Mononuclear cell (primary cell): ENCODE measurements at regions not wholly inside any gene's neighbourhood (a gene's known extent, or its start where the extent isn't known, plus 50 kb on each side); places are given as distances from the start of the nearest gene placed in this dataset.
"Not testable (repeated sequence)": the region's sequence is repeated elsewhere in the genome, so short reads cannot be mapped to it uniquely, and the experiment has no call there.

Experiments
- H3K27me3 ChIP-seq: 2 replicates; pipeline ENCODE4 v1.6.0; 2011; ENCODE audit warnings: low read length, control low read depth; ENCODE audit not compliant: insufficient read depth
- H3K4me1 ChIP-seq: 2 replicates; pipeline ENCODE4 v1.5.1; 2011; ENCODE audit warnings: mild to moderate bottlenecking, low read length, control low read depth; ENCODE audit not compliant: insufficient read depth
- H3K4me3 ChIP-seq: 2 replicates; pipeline ENCODE4 v1.5.1; 2011; ENCODE audit warnings: mild to moderate bottlenecking, low read length, moderate library complexity
- H3K9me3 ChIP-seq: 2 replicates; pipeline ENCODE4 v1.5.1; 2011; ENCODE audit warnings: low read depth, mild to moderate bottlenecking, control low read depth, low read length

DNA sequence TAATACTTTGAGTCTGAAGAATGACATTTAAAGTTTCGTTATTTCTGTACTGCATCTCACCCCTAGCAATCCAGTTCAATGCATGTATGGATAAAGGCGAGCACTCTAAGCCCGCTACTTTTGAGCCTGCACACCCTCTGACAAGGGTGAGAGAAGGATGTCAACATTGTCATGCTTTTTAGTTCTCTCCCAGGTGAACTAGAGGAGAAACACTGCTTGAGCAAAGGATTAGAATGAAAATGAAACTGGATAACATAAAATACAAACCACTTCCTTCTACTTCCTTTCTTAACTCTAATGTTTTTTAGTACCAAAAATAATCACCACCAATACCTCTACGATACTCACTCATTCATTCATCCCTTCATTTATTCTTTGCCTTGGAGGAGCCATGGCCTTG is 588.7 kb upstream of the NR2F2 start:
- no peaks in the 10 kb centered on the region for H3K4me1 ChIP-seq
- H3K4me3 ChIP-seq: no peak overlapping the region
- H3K27me3 ChIP-seq: no peaks in the 10 kb centered on the region
- no peaks in the 10 kb centered on the region for H3K9me3 ChIP-seq

DNA sequence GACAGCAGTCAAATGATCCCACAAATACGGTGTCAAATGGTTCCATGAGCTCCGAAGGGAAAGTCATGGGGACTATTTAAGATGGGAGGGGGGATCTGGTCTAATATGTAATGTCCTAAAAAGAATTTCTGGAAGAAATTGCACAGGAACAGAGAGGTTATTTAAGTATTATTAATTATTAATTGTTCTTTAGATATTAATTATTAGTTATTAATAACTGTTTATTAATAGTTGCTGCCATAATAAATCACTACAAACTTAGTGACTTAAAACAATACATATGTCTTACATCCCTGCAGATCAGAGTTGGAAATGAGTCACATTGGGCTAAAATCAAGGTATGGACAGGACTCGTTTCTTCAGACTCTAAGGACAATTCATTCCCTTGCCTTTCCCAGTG is 588.2 kb upstream of the NR2F2 start:
- Histone ChIP-seq H3K27me3 (no peaks in the 10 kb centered on the region), H3K4me3 (no peak overlapping the region), H3K4me1 (no peaks in the 10 kb centered on the region), H3K9me3 (no peaks in the 10 kb centered on the region)

- Histone ChIP-seq H3K4me1 (no peaks in the 10 kb centered on the region), H3K27me3 (no peaks in the 10 kb centered on the region), H3K4me3 (no peak overlapping the region), H3K9me3 (no peaks in the 10 kb centered on the region)
These were observed 587.7 kb upstream of the NR2F2 start for GRCh38 chr15:95742836-95743235.

- no peaks in the 10 kb centered on the region for H3K9me3 ChIP-seq
- no peak overlapping the region for H3K4me3 ChIP-seq
- no peaks in the 10 kb centered on the region for H3K4me1 ChIP-seq
These were observed 573.3 kb upstream of the NR2F2 start for GRCh38 chr15:95757171-95757570.

DNA sequence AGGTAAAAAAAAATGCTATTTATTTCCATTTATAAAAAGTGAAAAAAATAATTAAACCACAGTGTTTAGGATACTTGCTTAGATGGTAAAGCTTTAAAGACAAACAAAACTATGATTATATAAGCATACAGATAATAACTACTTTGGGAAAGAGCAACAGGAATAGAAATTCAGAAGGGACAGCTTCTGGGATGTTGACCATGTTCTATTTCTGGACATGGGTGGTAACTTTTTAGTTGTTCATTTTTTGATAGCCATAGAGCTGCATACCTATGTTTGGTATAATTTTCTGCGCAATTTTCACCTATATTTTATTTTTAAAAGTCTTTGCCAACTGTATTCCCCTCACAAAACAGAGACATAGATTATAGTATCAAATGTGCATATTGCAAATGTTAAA is 572.0 kb upstream of the NR2F2 start:
- H3K4me1 ChIP-seq: no peaks in the 10 kb centered on the region
- H3K4me3 ChIP-seq: no peak overlapping the region
- peaks cover 5% of the 10 kb centered on the region for H3K27me3 ChIP-seq
- no peaks in the 10 kb centered on the region for H3K9me3 ChIP-seq

More at GRCh38 chr15:95757171-95757570, 573.3 kb upstream of the NR2F2 start:
- peaks cover 5% of the 10 kb centered on the region for H3K27me3 ChIP-seq

DNA sequence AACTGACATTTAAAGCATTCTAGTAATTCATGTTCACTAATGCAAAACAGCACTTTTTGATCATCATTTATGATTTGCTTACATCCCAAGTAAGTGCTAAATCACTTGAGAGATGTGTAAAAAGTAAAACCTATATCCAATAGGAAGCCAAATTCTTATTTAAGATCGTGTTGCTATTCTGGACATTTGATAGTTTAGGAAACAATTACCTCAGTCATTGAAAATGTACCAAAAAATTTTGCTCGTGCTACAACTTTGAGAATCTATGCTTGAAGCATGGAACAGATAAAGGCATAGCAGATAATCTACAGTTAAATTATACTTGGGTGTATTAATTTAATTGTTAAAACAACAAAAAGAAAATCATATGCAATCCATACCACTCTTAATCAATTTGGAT is 571.6 kb upstream of the NR2F2 start:
- H3K9me3 ChIP-seq: no peaks in the 10 kb centered on the region
- H3K4me3 ChIP-seq: no peak overlapping the region
- H3K4me1 ChIP-seq: no peaks in the 10 kb centered on the region
- peaks cover 5% of the 10 kb centered on the region for H3K27me3 ChIP-seq

GRCh38 chr15:95760508-95760907 is 570.0 kb upstream of the NR2F2 start:
- H3K9me3 ChIP-seq: no peaks in the 10 kb centered on the region
- H3K4me1 ChIP-seq: no peaks in the 10 kb centered on the region
- H3K4me3 ChIP-seq: no peak overlapping the region
- H3K27me3 ChIP-seq: peaks cover 5% of the 10 kb centered on the region

GRCh38 chr15:95761501-95762165 is 568.9 kb upstream of the NR2F2 start:
- Histone ChIP-seq H3K27me3 (no peaks in the 10 kb centered on the region), H3K9me3 (no peaks in the 10 kb centered on the region), H3K4me3 (no peak overlapping the region), H3K4me1 (no peaks in the 10 kb centered on the region)

- H3K4me1 ChIP-seq: no peaks in the 10 kb centered on the region
- no peaks in the 10 kb centered on the region for H3K27me3 ChIP-seq
- no peak overlapping the region for H3K4me3 ChIP-seq
- H3K9me3 ChIP-seq: no peaks in the 10 kb centered on the region
These were observed 567.1 kb upstream of the NR2F2 start for GRCh38 chr15:95763426-95763825.

DNA sequence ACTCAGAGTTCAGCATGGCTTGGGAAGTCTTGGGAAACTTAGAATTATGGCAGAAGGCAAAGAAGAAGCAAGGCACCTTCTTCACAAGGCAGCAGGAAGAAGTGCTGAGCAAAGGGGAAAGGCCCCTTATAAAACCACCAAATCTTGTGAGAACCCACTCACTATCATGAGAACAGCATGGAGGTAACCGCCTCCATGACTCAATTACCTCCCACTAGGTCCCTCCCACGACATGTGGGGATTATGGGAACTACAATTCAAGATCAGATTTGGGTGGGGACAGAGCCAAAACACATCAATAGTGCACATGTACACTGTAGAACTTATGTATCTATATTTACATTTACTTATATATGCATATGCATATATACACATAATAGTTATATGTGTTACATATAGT is 565.3 kb upstream of the NR2F2 start:
- H3K27me3 ChIP-seq: no peaks in the 10 kb centered on the region
- H3K4me1 ChIP-seq: no peaks in the 10 kb centered on the region
- H3K9me3 ChIP-seq: no peaks in the 10 kb centered on the region
- H3K4me3 ChIP-seq: no peak overlapping the region

GRCh38 chr15:95770196-95770595 is 560.3 kb upstream of the NR2F2 start:
- no peaks in the 10 kb centered on the region for H3K9me3 ChIP-seq
- no peaks in the 10 kb centered on the region for H3K27me3 ChIP-seq
- H3K4me3 ChIP-seq: no peak overlapping the region
- H3K4me1 ChIP-seq: no peaks in the 10 kb centered on the region

DNA sequence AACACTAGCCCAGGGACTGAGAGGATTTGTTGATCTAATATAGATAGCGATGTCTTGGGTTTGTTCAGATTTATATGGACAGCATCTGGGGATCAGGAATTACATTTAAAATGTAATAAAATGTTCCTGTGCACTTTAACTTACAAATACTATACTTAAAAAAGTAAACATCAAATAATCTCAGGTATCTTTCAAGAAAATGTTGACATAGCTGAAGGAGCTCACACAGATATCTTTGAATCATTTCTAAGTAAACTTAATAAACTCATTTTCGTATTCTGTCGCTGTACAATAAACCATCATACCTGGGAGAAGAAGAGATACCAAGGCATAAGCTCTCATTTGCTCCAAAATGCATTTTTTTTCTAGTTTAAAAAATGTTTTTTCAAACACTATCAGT is 557.5 kb upstream of the NR2F2 start:
- Histone ChIP-seq H3K27me3 (no peaks in the 10 kb centered on the region), H3K9me3 (no peaks in the 10 kb centered on the region), H3K4me1 (no peaks in the 10 kb centered on the region), H3K4me3 (no peak overlapping the region)

GRCh38 chr15:95784508-95784907 is 546.0 kb upstream of the NR2F2 start:
- no peaks in the 10 kb centered on the region for H3K27me3 ChIP-seq
- H3K4me1 ChIP-seq: no peaks in the 10 kb centered on the region
- peaks cover 26% of the 10 kb centered on the region for H3K9me3 ChIP-seq
- no peak overlapping the region for H3K4me3 ChIP-seq

DNA sequence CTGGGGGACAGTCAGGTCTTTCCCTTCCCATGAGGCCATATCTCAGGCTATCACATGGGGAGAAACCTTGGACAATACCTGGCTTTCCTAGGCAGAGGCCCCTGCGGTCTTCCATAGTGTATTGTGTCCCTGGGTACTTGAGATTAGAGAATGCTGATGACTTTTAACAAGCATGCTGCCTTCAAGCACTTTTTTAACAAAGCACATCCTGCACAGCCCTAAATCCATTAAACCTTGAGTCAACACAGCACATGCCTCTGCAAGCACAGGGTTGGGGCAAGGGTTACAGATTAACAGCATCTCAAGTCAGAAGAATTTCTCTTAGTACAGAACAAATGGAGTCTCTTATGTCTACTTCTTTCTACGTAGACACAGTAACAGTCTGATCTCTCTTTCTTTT is 545.2 kb upstream of the NR2F2 start:
- H3K27me3 ChIP-seq, H3K4me1 ChIP-seq, H3K4me3 ChIP-seq: not testable (repeated sequence)
- H3K9me3 ChIP-seq: peaks cover 26% of the 10 kb centered on the region

DNA sequence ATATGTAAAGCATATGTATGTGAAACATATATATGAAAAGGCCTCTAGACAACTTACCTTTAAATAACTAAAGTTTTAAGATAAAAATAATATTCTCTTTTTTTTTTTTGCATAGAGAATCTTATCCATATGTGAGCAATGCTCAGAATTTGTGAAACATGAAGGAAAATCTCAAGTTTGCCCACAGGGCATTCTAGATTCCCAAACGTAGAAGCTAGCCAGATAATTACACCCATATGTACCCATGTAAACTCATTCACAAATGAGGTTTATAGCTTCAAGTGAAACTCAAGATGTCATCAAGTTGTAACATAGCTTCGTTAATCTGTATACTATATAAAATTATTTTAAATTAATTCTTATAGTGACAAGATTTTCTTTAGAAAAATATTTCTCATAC is 537.3 kb upstream of the NR2F2 start:
- no peaks in the 10 kb centered on the region for H3K27me3 ChIP-seq
- H3K9me3 ChIP-seq: no peaks in the 10 kb centered on the region
- H3K4me1 ChIP-seq: no peaks in the 10 kb centered on the region
- no peak overlapping the region for H3K4me3 ChIP-seq

DNA sequence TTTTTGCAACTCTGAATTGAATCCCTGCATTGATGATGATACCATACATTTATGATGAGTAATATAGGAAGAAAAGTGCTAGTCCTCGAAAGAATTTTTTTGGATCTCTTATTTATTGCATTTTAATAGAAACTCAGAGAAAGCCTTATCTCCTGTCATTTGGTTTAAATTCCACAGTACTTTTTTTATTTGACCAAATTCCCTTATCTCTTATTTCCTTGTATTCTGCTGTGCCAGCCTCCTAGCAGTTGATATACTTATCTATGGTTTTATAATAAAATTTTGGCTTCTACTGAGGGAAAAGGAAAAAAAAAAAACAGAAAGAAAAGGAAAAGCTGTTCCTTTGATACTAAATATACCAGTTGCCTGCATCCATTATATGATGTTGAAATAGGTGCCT is 535.1 kb upstream of the NR2F2 start:
- no peaks in the 10 kb centered on the region for H3K9me3 ChIP-seq
- H3K27me3 ChIP-seq: no peaks in the 10 kb centered on the region
- no peak overlapping the region for H3K4me3 ChIP-seq
- H3K4me1 ChIP-seq: no peaks in the 10 kb centered on the region
